Caco-2 (cell line): ENCODE measurements at regions not wholly inside any gene's neighbourhood (a gene's known extent, or its start where the extent isn't known, plus 50 kb on each side); places are given as distances from the start of the nearest gene placed in this dataset.
"Not testable (repeated sequence)": the region's sequence is repeated elsewhere in the genome, so short reads cannot be mapped to it uniquely, and the experiment has no call there.

Source experiments
- BruUV-seq: library from RNA; stranded (reverse); fragments of 400-500 nt; replicated peaks from 2 replicates; lab custom pipeline; 2021; lab: Mats Ljungman, UMichigan
- CTCF ChIA-PET: fragments of 300-600 bp; sonication (Branson Sonifier 250); formaldehyde crosslinking; loops from one replicate; lab custom pipeline; 2022; ENCODE audit warnings: antibody characterized with exemption; lab: Charles Lee
- POLR2A ChIA-PET: fragments of 300-600 bp; sonication (Branson Sonifier 250); formaldehyde crosslinking; loops from one replicate; lab custom pipeline; 2022; ENCODE audit warnings: antibody characterized with exemption; lab: Charles Lee
- DNase-seq, 2 experiments: peaks; one replicate each; pipeline versions ENCODE4 v3.0.0 to v3.0.0-alpha.2; 2020 to 2022
- H3K27me3 ChIP-seq: replicated peaks from 2 replicates; pipeline ENCODE4 v1.6.0; 2011; ENCODE audit warnings: low read length; ENCODE audit not compliant: control insufficient read depth, insufficient read depth
- H3K36me3 ChIP-seq: 2 replicates; pipeline ENCODE4 v1.5.1; 2011; ENCODE audit warnings: low read length; ENCODE audit not compliant: control insufficient read depth, insufficient read depth
- H3K4me1 ChIP-seq: fragments of 250-450 bp; sonication (Bioruptor Pico); 2 replicates; pipeline ENCODE4 v1.5.1; 2020; ENCODE audit warnings: mild to moderate bottlenecking
- H3K4me3 ChIP-seq: 2 replicates; pipeline ENCODE4 v1.5.1; 2011; ENCODE audit warnings: low read depth, mild to moderate bottlenecking, control low read depth, low read length
- H3K9me3 ChIP-seq: fragments of 250-450 bp; sonication (Bioruptor Pico); 2 replicates; pipeline ENCODE4 v1.5.1; 2020; ENCODE audit warnings: mild to moderate bottlenecking, moderate library complexity
- H3K27ac Mint-ChIP-seq: one replicate; pipeline ENCODE4 v1.8.0; 2022; ENCODE audit warnings: mixed read lengths; ENCODE audit not compliant: unreplicated experiment
- H3K27me3 Mint-ChIP-seq: one replicate; pipeline ENCODE4 v1.8.0; 2022; ENCODE audit warnings: mixed read lengths; ENCODE audit not compliant: insufficient read depth, unreplicated experiment
- H3K36me3 Mint-ChIP-seq: one replicate; pipeline ENCODE4 v1.8.0; 2022; ENCODE audit warnings: mild to moderate bottlenecking, mixed read lengths; ENCODE audit not compliant: insufficient read depth, unreplicated experiment
- H3K4me1 Mint-ChIP-seq: one replicate; pipeline ENCODE4 v1.8.0; 2022; ENCODE audit warnings: low read depth, mixed read lengths; ENCODE audit not compliant: unreplicated experiment
- H3K4me3 Mint-ChIP-seq: one replicate; pipeline ENCODE4 v1.8.0; 2022; ENCODE audit warnings: mild to moderate bottlenecking, moderate library complexity, mixed read lengths; ENCODE audit not compliant: unreplicated experiment
- H3K9me3 Mint-ChIP-seq: one replicate; pipeline ENCODE4 v1.8.0; 2022; ENCODE audit warnings: mixed read lengths; ENCODE audit not compliant: unreplicated experiment
- intact Hi-C: fragments of 100-400 bp; cut with micrococcal nuclease; formaldehyde crosslinking; loops from one replicate; pipeline ENCODE4 v1.10.0; 2022; ENCODE audit not compliant: unreplicated experiment
- TF ChIP-seq, protein P1 (sequence below), 2 experiments: fragments of 200-600 bp in 1 of 2; IDR thresholded peaks; 1 replicate in 1 of 2; 2 replicates in 1 of 2; pipeline versions ENCODE4 v1.5.1 to v1.8.0; 2011 to 2022; ENCODE audit warnings: antibody characterized with exemption in 1 of 2, control low read depth in 1 of 2, inconsistent platforms in 1 of 2, low read depth in 1 of 2, low read length in 1 of 2, mild to moderate bottlenecking in 1 of 2, moderate library complexity in 1 of 2; ENCODE audit not compliant: insufficient read depth in 1 of 2, severe bottlenecking in 1 of 2, unreplicated experiment in 1 of 2

DNA sequence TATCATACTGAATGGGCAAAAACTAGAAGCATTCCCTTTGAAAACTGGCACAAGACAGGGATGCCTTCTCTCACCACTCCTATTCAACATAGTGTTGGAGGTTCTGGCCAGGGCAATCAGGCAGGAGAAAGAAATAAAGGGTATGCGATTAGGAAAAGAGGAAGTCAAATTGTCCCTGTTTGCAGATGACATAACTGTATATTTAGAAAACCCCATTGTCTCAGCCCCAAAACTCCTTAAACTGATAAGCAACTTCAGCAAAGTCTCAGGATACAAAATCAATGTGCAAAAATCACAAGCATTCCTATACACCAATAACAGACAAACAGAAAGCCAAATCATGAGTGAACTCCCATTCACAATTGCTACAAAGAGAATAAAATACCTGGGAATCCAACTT lies 52.5 kb upstream of the CCDC71L start:
- H3K36me3 ChIP-seq, H3K27ac Mint-ChIP-seq, H3K4me1 ChIP-seq, DNase-seq, BruUV-seq, H3K4me3 Mint-ChIP-seq, POLR2A ChIA-PET, H3K9me3 ChIP-seq, H3K4me3 ChIP-seq, CTCF ChIA-PET, H3K27me3 ChIP-seq, intact Hi-C loops, H3K9me3 Mint-ChIP-seq, H3K4me1 Mint-ChIP-seq, H3K36me3 Mint-ChIP-seq, H3K27me3 Mint-ChIP-seq: not testable (repeated sequence)

DNA sequence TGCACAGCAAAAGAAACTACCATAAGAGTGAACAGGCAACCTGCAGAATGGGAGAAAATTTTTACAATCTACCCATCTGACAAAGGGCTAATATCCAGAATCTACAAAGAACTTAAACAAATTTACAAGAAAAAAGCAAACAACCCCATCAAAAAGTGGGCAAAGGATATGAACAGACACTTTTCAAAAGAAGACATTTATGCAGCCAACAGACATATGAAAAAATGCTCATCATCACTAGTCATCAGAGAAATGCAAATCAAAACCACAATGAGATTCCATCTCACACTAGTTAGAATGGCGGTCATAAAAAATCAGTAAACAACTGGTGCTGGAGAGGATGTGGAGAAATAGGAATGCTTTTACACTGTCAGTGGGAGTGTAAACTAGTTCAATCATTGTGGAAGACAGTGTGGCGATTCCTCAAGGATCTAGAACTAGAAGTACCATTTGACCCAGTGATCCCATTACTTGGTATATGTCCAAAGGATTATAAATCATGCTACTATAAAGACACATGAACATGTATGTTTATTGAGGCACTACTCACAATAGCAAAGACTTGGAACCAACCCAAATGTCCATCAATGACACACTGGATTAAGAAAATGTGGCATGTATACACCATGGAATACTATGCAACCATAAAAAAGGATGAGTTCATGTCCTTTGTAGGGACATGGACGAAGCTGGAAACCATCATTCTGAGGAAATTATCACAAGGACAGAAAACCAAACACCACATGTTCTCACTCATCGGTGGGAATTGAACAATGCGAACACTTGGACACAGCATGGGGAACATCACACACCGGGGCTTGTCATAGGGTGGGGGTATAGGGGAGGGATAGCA lies 53.9 kb upstream of the CCDC71L start:
- H3K4me1 Mint-ChIP-seq, H3K36me3 ChIP-seq, H3K4me3 Mint-ChIP-seq, POLR2A ChIA-PET, H3K27ac Mint-ChIP-seq, H3K36me3 Mint-ChIP-seq, DNase-seq, H3K27me3 ChIP-seq, H3K9me3 ChIP-seq, CTCF ChIA-PET, H3K9me3 Mint-ChIP-seq, H3K4me3 ChIP-seq, H3K27me3 Mint-ChIP-seq, BruUV-seq, intact Hi-C loops: not testable (repeated sequence)
- peaks cover 13% of the 10 kb centered on the region for H3K4me1 ChIP-seq

DNA sequence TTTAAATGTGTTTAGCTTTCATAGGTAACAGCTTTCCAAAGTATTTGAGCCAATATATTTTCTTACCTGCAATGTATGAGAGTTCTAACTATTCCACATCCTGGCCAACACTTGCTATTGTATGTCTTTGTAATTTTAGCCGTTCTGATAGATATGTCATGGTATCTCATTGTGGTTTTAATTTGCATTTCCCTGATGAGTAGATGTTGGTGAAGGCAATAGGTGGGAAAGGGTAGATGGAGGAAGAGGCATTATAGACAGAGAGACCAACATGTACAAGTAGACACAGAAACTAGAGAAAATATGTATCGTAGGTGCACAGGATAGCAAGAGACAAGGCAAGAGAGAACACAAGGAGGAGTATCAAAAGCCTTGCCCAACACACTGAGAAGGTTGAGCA lies 54.8 kb upstream of the CCDC71L start:
- Mint-ChIP-seq H3K4me3 (no peak overlapping the region), H3K27me3 (no peaks in the 10 kb centered on the region), H3K4me1 (no peaks in the 10 kb centered on the region), H3K36me3 (no peaks in the 10 kb centered on the region), H3K9me3 (peaks cover 10% of the 10 kb centered on the region), H3K27ac (no peak overlapping the region)
- POLR2A ChIA-PET: no interaction called here
- no peaks in the 10 kb centered on the region for H3K36me3 ChIP-seq
- no peaks in the 10 kb centered on the region for H3K27me3 ChIP-seq
- no peak for DNase-seq
- intact Hi-C loops: no loop called here
- H3K4me1 ChIP-seq: peaks cover 13% of the 10 kb centered on the region
- CTCF ChIA-PET: no interaction called here
- BruUV-seq: no TSS peak
- H3K9me3 ChIP-seq: no peaks in the 10 kb centered on the region; the same call in 1 of the 2 replicates
- no peak overlapping the region for H3K4me3 ChIP-seq
- TF ChIP-seq, protein P1, sequence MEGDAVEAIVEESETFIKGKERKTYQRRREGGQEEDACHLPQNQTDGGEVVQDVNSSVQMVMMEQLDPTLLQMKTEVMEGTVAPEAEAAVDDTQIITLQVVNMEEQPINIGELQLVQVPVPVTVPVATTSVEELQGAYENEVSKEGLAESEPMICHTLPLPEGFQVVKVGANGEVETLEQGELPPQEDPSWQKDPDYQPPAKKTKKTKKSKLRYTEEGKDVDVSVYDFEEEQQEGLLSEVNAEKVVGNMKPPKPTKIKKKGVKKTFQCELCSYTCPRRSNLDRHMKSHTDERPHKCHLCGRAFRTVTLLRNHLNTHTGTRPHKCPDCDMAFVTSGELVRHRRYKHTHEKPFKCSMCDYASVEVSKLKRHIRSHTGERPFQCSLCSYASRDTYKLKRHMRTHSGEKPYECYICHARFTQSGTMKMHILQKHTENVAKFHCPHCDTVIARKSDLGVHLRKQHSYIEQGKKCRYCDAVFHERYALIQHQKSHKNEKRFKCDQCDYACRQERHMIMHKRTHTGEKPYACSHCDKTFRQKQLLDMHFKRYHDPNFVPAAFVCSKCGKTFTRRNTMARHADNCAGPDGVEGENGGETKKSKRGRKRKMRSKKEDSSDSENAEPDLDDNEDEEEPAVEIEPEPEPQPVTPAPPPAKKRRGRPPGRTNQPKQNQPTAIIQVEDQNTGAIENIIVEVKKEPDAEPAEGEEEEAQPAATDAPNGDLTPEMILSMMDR (IDR thresholded peaks at IDR 0.05; ENCODE audit: insufficient read depth in 1 of 2, low read depth in 1 of 2, low read length in 1 of 2, severe bottlenecking in 1 of 2, unreplicated experiment in 1 of 2): no peak

DNA sequence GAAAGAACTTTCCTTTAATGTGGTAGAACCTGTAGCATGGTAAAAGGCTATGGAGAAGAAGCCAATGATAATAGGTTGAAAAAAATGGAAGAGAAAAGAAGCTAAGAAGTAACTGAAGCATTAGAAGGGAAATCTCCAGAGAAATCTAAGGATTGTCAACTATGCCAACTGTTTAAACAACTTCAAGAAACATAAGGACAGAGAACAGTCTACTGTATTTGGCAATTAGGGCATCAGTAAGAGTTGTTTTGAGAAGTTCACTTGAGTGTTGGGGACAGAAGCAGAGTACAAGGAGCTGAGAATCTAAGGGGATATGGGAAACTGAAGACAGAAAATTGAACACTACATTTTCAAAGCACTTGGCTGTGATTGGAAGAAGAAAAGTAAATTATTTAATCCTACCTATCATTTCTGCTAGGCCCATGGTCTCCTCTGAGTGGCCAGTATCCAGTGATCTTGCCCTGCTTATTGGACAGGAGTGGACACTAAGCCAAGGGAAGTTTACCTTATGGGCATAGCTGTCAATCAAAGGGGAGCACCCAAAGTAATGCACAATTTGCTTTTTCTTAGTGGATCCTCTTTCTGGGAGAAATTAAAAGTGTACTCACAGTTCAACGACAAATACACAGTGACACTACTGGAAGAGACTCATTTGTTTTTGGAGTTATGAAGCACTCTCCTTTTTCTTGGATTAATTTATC lies 56.4 kb upstream of the CCDC71L start:
- TF ChIP-seq, protein P1 (IDR thresholded peaks at IDR 0.05; ENCODE audit: insufficient read depth in 1 of 2, low read depth in 1 of 2, low read length in 1 of 2, severe bottlenecking in 1 of 2, unreplicated experiment in 1 of 2): no peak
- intact Hi-C loops: no loop called here
- ChIA-PET CTCF (no interaction called here), POLR2A (no interaction called here)
- no peaks in the 10 kb centered on the region for H3K27me3 Mint-ChIP-seq
- Histone ChIP-seq H3K9me3 (no peaks in the 10 kb centered on the region; the same call in 1 of the 2 replicates), H3K36me3 (no peaks in the 10 kb centered on the region), H3K4me3 (no peak overlapping the region), H3K27me3 (no peaks in the 10 kb centered on the region), H3K4me1 (peaks cover 13% of the 10 kb centered on the region)
- H3K4me3 Mint-ChIP-seq: no peak overlapping the region
- H3K27ac Mint-ChIP-seq: no peak overlapping the region
- DNase-seq: no peak
- BruUV-seq: no TSS peak
- no peaks in the 10 kb centered on the region for H3K4me1 Mint-ChIP-seq
- peaks cover 3% of the 10 kb centered on the region for H3K9me3 Mint-ChIP-seq
- H3K36me3 Mint-ChIP-seq: no peaks in the 10 kb centered on the region
